Neutrophil (primary cell): ENCODE measurements at regions not wholly inside any gene's neighbourhood (a gene's known extent, or its start where the extent isn't known, plus 50 kb on each side); places are given as distances from the start of the nearest gene placed in this dataset.

Source experiments
- H3K27ac ChIP-seq: fragments of 200-600 bp; sonication (generic); 2 replicates; pipeline ENCODE4 v1.5.1; 2016; ENCODE audit warnings: mild to moderate bottlenecking, moderate library complexity
- H3K27me3 ChIP-seq: fragments of 200-600 bp; sonication (generic); 2 replicates; pipeline ENCODE4 v1.6.0; 2016; ENCODE audit warnings: mild to moderate bottlenecking
- H3K36me3 ChIP-seq: fragments of 200-600 bp; sonication (generic); 2 replicates; pipeline ENCODE4 v1.5.1; 2017
- H3K4me1 ChIP-seq, 2 experiments: fragments of 200-600 bp in 1 of 2; sonication (generic) in 1 of 2; 1 replicate in 1 of 2; 2 replicates in 1 of 2; pipeline versions ENCODE4 v1.5.1 to v1.6.1; 2013 to 2016; ENCODE audit warnings: low read depth in 1 of 2, low read length in 1 of 2, mild to moderate bottlenecking in 1 of 2, moderate library complexity in 1 of 2; ENCODE audit not compliant: control insufficient read depth in 1 of 2, insufficient read depth in 1 of 2
- H3K4me3 ChIP-seq, 2 experiments: fragments of 200-600 bp in 1 of 2; sonication (generic) in 1 of 2; 1 replicate in 1 of 2; 2 replicates in 1 of 2; pipeline ENCODE4 v1.5.1; 2013 to 2016; ENCODE audit warnings: low read depth in 1 of 2, low read length in 1 of 2, mild to moderate bottlenecking in 1 of 2, moderate library complexity in 1 of 2
- H3K9me3 ChIP-seq: fragments of 200-600 bp; sonication (generic); 2 replicates; pipeline ENCODE4 v1.5.1; 2016
- CTCF ChIP-seq: fragments of 200-600 bp; sonication (generic); IDR thresholded peaks from 2 replicates; pipeline ENCODE4 v1.5.1; 2016; ENCODE audit warnings: antibody characterized with exemption

GRCh38 chr6:11331111-11331510 is 98.6 kb upstream of the NEDD9 start:
- H3K4me3 ChIP-seq = peak overlapping the region in 1 of 2 experiments; percentile 23
- peaks cover 43% of the 10 kb centered on the region for H3K36me3 ChIP-seq
- H3K4me1 ChIP-seq = peaks cover 35 to 70% of the 10 kb centered on the region in 2 experiments
- H3K27ac ChIP-seq = peak overlapping the region; percentile 97
- H3K9me3 ChIP-seq = no peaks in the 10 kb centered on the region
- no peak for TF ChIP-seq CTCF
- no peaks in the 10 kb centered on the region for H3K27me3 ChIP-seq

GRCh38 chr6:11330413-11330760 is 97.9 kb upstream of the NEDD9 start:
- H3K36me3 ChIP-seq = peaks cover 39% of the 10 kb centered on the region
- H3K4me1 ChIP-seq = peaks cover 35 to 75% of the 10 kb centered on the region in 2 experiments
- TF ChIP-seq CTCF = no peak
- peak overlapping the region; percentile 97 for H3K27ac ChIP-seq
- H3K27me3 ChIP-seq = no peaks in the 10 kb centered on the region
- no peaks in the 10 kb centered on the region for H3K9me3 ChIP-seq
- peak overlapping the region in 1 of 2 experiments; percentile 23 for H3K4me3 ChIP-seq

- TF ChIP-seq CTCF = no peak
- H3K4me1 ChIP-seq = peaks cover 41 to 80% of the 10 kb centered on the region in 2 experiments
- H3K27ac ChIP-seq = peak overlapping the region; percentile 97
These were observed 97.4 kb upstream of the NEDD9 start for GRCh38 chr6:11329726-11330412.

GRCh38 chr6:11328613-11329247 is 96.3 kb upstream of the NEDD9 start:
- Histone ChIP-seq H3K4me1 (peaks cover 52 to 89% of the 10 kb centered on the region in 2 experiments), H3K27ac (peak overlapping the region; percentile 97), H3K36me3 (peaks cover 38% of the 10 kb centered on the region), H3K27me3 (no peaks in the 10 kb centered on the region), H3K9me3 (no peaks in the 10 kb centered on the region), H3K4me3 (no peak overlapping the region)
- no peak for TF ChIP-seq CTCF

More at GRCh38 chr6:11329726-11330412, 97.4 kb upstream of the NEDD9 start:
- Histone ChIP-seq H3K27me3 (no peaks in the 10 kb centered on the region), H3K9me3 (no peaks in the 10 kb centered on the region), H3K36me3 (peaks cover 39% of the 10 kb centered on the region), H3K4me3 (peak overlapping the region in 1 of 2 experiments; percentile 23)

- no peak for TF ChIP-seq CTCF
- Histone ChIP-seq H3K4me1 (peaks cover 59 to 89% of the 10 kb centered on the region in 2 experiments), H3K27ac (peak overlapping the region; percentile 97), H3K27me3 (no peaks in the 10 kb centered on the region), H3K4me3 (no peak overlapping the region), H3K36me3 (peaks cover 33% of the 10 kb centered on the region), H3K9me3 (no peaks in the 10 kb centered on the region)
These were observed 95.5 kb upstream of the NEDD9 start for GRCh38 chr6:11327961-11328360.
